ENCODE measurements at regions not wholly inside any gene's neighbourhood (a gene's known extent, or its start where the extent isn't known, plus 50 kb on each side); places are given as distances from the start of the nearest gene placed in this dataset.

DNA sequence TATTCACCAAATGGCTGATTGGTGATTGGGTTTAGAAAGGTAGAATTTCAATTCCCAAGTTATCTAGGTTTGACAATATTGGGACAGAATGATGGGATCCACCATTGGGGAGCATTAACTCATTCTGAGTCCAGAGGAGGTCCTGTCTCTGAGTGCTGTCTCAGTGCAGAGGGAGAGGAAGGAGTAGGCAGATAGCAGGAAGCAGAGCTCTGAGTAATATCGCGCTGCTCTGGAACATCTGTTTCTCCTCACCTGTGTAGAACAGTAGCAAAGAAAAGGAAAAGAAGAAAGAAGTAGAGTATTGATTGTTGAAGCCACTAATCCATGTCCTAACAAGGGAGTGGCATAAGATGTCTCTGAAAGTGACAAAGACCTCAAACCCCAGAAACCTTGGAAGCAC, 1657.8 kb downstream of the MRPL39 start:
- TF ChIP-seq TAF1 (IDR thresholded peaks at IDR 0.05; ENCODE audit: low read depth, low read length) (no peak), SPI1 (IDR thresholded peaks at IDR 0.05; ENCODE audit: low read depth, low read length) (no peak), POLR2A (IDR thresholded peaks at IDR 0.05; ENCODE audit: low read depth, low read length) (no peak)
